ENCODE measurements at regions not wholly inside any gene's neighbourhood (a gene's known extent, or its start where the extent isn't known, plus 50 kb on each side); places are given as distances from the start of the nearest gene placed in this dataset.

- H3K36me3 ChIP-seq = no peaks in the 10 kb centered on the region
- TF ChIP-seq CTCF (IDR thresholded peaks at IDR 0.05) = no peak
- H3K9me3 ChIP-seq = no peaks in the 10 kb centered on the region
- DNase-seq = no peak
- intact Hi-C loops (cut with DNase I) = no loop called here
- no peak overlapping the region for H3K27ac ChIP-seq
- no peak overlapping the region for H3K4me3 ChIP-seq
- no peaks in the 10 kb centered on the region for H3K27me3 ChIP-seq
- H3K9ac ChIP-seq (ENCODE audit: low read depth in 2 of 2, low read length in 2 of 2) = no peak overlapping the region
- H3K4me1 ChIP-seq = no peaks in the 10 kb centered on the region
These were observed 1186.5 kb upstream of the AUTS2 start for GRCh38 chr7:68411742-68412141.

- Histone ChIP-seq H3K36me3 (no peaks in the 10 kb centered on the region), H3K4me3 (no peak overlapping the region), H3K4me1 (no peaks in the 10 kb centered on the region), H3K9ac (ENCODE audit: low read depth in 2 of 2, low read length in 2 of 2) (no peak overlapping the region), H3K27ac (no peak overlapping the region), H3K27me3 (no peaks in the 10 kb centered on the region), H3K9me3 (no peaks in the 10 kb centered on the region)
- intact Hi-C loops (cut with DNase I) = no loop called here
- no peak for DNase-seq
- TF ChIP-seq CTCF (IDR thresholded peaks at IDR 0.05) = no peak
These were observed 1183.4 kb upstream of the AUTS2 start for GRCh38 chr7:68414631-68415425.

GRCh38 chr7:68417002-68417401 is 1181.3 kb upstream of the AUTS2 start:
- Histone ChIP-seq H3K9ac (ENCODE audit: low read depth in 2 of 2, low read length in 2 of 2) (no peak overlapping the region), H3K4me1 (no peaks in the 10 kb centered on the region), H3K36me3 (no peaks in the 10 kb centered on the region), H3K27ac (no peak overlapping the region), H3K9me3 (no peaks in the 10 kb centered on the region), H3K27me3 (no peaks in the 10 kb centered on the region), H3K4me3 (no peak overlapping the region)
- DNase-seq = no peak
- TF ChIP-seq CTCF (IDR thresholded peaks at IDR 0.05) = no peak
- intact Hi-C loops (cut with DNase I) = no loop called here

- intact Hi-C loops (cut with DNase I) = no loop called here
- no peak for DNase-seq
- H3K36me3 ChIP-seq = no peaks in the 10 kb centered on the region
- no peak overlapping the region for H3K4me3 ChIP-seq
- H3K9me3 ChIP-seq = no peaks in the 10 kb centered on the region
- no peaks in the 10 kb centered on the region for H3K4me1 ChIP-seq
- no peak overlapping the region for H3K27ac ChIP-seq
- no peak overlapping the region for H3K9ac ChIP-seq (ENCODE audit: low read depth in 2 of 2, low read length in 2 of 2)
- TF ChIP-seq CTCF (IDR thresholded peaks at IDR 0.05) = no peak
- H3K27me3 ChIP-seq = no peaks in the 10 kb centered on the region
These were observed 1180.6 kb upstream of the AUTS2 start for GRCh38 chr7:68417659-68418058.

GRCh38 chr7:68420342-68421192 is 1177.7 kb upstream of the AUTS2 start:
- Histone ChIP-seq H3K4me3 (no peak overlapping the region), H3K27ac (no peak overlapping the region), H3K9ac (ENCODE audit: low read depth in 2 of 2, low read length in 2 of 2) (no peak overlapping the region), H3K27me3 (no peaks in the 10 kb centered on the region), H3K4me1 (no peaks in the 10 kb centered on the region), H3K9me3 (no peaks in the 10 kb centered on the region), H3K36me3 (no peaks in the 10 kb centered on the region)
- intact Hi-C loops (cut with DNase I) = no loop called here
- no peak for DNase-seq
- no peak for TF ChIP-seq CTCF (IDR thresholded peaks at IDR 0.05)

Data from colonic mucosa (tissue), 4 donors.